H1 (cell line): ENCODE measurements at regions not wholly inside any gene's neighbourhood (a gene's known extent, or its start where the extent isn't known, plus 50 kb on each side); places are given as distances from the start of the nearest gene placed in this dataset.

ENCODE experiments used
- ATF3 ChIP-seq: IDR thresholded peaks from 2 replicates; pipeline ENCODE4 v1.6.1; 2011; ENCODE audit warnings: low read depth, mild to moderate bottlenecking, low read length; ENCODE audit not compliant: insufficient read depth
- CHD1 ChIP-seq: IDR thresholded peaks from 2 replicates; pipeline ENCODE4 v1.6.1; 2012; ENCODE audit warnings: low read depth, low read length, improper control_type of control experiment
- CTBP2 ChIP-seq: IDR thresholded peaks from 2 replicates; pipeline ENCODE4 v1.7.0; 2011; ENCODE audit warnings: borderline replicate concordance, mild to moderate bottlenecking, moderate library complexity, mixed read lengths, low read length; ENCODE audit not compliant: insufficient read depth, insufficient read length
- GTF2F1 ChIP-seq: IDR thresholded peaks from 2 replicates; pipeline ENCODE4 v1.6.1; 2012; ENCODE audit warnings: low read depth, low read length, improper control_type of control experiment, borderline replicate concordance
- NRF1 ChIP-seq: IDR thresholded peaks from 2 replicates; pipeline ENCODE4 v1.6.1; 2011; ENCODE audit warnings: mild to moderate bottlenecking, low read depth, low read length, improper control_type of control experiment

- no peak for TF ChIP-seq ATF3
- no peak for TF ChIP-seq NRF1
- no peak for TF ChIP-seq CTBP2
- TF ChIP-seq GTF2F1: no peak
- no peak for TF ChIP-seq CHD1
Observed at GRCh38 chr22:49426618-49427266, 400.9 kb downstream of the BRD1 start (continued).
